ENCODE measurements at regions not wholly inside any gene's neighbourhood (a gene's known extent, or its start where the extent isn't known, plus 50 kb on each side); places are given as distances from the start of the nearest gene placed in this dataset.

DNA sequence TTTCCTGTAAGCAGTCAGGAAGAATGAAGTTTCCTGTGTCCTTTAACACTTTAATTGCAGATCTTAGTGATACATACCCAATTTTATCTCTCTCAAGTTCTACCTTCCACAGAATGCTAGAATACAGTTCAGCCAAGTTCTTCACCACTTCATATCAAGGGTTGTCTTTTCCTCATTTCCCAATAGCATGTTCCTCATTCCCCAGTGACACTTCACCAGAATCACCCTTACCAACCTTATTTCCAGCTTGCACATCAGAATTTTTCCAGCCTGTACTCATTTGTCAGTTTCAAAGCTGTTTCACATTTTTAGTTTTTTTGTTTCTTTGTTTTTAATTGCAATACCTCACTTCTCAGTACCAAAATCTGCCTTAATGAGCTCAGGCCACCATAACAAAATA lies 126.1 kb downstream of the ESM1 start:
- H3K36me3 ChIP-seq (ENCODE audit: control insufficient read depth in 4 of 4, insufficient read depth in 4 of 4, low read length in 3 of 4) = no peaks in the 10 kb centered on the region
- no peak overlapping the region for H3K4me3 ChIP-seq (ENCODE audit: control insufficient read depth in 1 of 7, extremely low read depth in 1 of 7, insufficient read depth in 4 of 7, low read depth in 2 of 7, low read length in 6 of 7)
- H3K9me3 ChIP-seq (ENCODE audit: control extremely low read depth in 1 of 5, control insufficient read depth in 4 of 5, insufficient read depth in 2 of 5, low read depth in 1 of 5, low read length in 4 of 5) = peaks cover 0 to 20% (median 5%) of the 10 kb centered on the region in 5 experiments
- H3K4me1 ChIP-seq (ENCODE audit: control extremely low read depth in 1 of 4, control insufficient read depth in 4 of 4, insufficient read depth in 4 of 4, low read length in 3 of 4) = no peaks in the 10 kb centered on the region
- H3K27ac ChIP-seq (ENCODE audit: insufficient read depth in 1 of 2, low read depth in 1 of 2, low read length in 2 of 2, poor library complexity in 1 of 2, severe bottlenecking in 2 of 2) = no peak overlapping the region
- H3K27me3 ChIP-seq (replicated peaks in 2 of 5; ENCODE audit: control insufficient read depth in 4 of 5, insufficient read depth in 5 of 5, low read length in 4 of 5) = peaks cover 0 to 2% (median 0%) of the 10 kb centered on the region in 5 experiments
- DNase-seq = no peak
- CTCF ChIA-PET = interaction anchor here (1.3 to 1.6 kb wide), 2 partner anchors 14 to 342 kb away, joined by 3 to 5 read pairs; no protein-coding TSS in a partner anchor
- POLR2A ChIA-PET = no interaction called here

DNA sequence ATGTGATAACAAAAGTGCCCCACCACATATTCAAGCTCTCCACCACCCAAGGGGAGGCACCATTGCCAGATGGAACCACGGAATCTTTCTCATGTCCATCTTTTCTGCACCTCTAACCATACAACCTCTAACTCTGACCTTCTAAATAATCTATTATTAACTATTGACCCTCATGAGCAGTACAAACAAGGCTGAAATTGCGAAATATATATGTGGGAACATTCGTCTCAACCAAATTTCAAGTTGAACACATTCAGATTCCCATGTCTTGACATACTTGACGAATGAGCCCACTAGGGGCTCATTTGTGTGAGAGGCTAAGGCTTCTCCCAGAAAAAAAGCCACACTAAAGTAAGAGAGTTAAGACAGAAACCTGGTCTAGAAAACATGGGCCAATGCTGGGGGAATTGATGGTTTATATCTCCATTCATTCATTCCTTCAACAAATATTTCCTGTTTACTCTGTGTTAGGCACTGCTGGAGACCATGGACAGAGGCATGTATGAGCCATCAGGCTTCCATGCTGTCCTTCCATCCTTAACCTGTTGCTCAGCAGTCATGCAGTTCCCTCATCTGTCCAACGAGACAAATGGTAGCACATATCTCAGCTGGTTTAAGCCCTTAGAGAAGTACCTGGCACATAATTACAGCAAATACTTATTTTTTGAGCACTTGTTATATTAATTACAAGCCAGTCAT lies 130.4 kb downstream of the ESM1 start:
- Histone ChIP-seq H3K4me1 (ENCODE audit: control extremely low read depth in 1 of 4, control insufficient read depth in 4 of 4, insufficient read depth in 4 of 4, low read length in 3 of 4) (no peaks in the 10 kb centered on the region), H3K27ac (ENCODE audit: insufficient read depth in 1 of 2, low read depth in 1 of 2, low read length in 2 of 2, poor library complexity in 1 of 2, severe bottlenecking in 2 of 2) (no peak overlapping the region), H3K36me3 (ENCODE audit: control insufficient read depth in 4 of 4, insufficient read depth in 4 of 4, low read length in 3 of 4) (no peaks in the 10 kb centered on the region), H3K9me3 (ENCODE audit: control extremely low read depth in 1 of 5, control insufficient read depth in 4 of 5, insufficient read depth in 2 of 5, low read depth in 1 of 5, low read length in 4 of 5) (peaks cover 0 to 20% (median 5%) of the 10 kb centered on the region in 5 experiments), H3K4me3 (ENCODE audit: control insufficient read depth in 1 of 7, extremely low read depth in 1 of 7, insufficient read depth in 4 of 7, low read depth in 2 of 7, low read length in 6 of 7) (no peak overlapping the region), H3K27me3 (replicated peaks in 2 of 5; ENCODE audit: control insufficient read depth in 4 of 5, insufficient read depth in 5 of 5, low read length in 4 of 5) (no peaks in the 10 kb centered on the region)
- ChIA-PET CTCF (interaction anchor here (1.0 to 2.8 kb wide), 4 partner anchors 11 to 338 kb away, joined by 3 to 11 read pairs (median 5); partner anchors contain the start of gene SNX18), POLR2A (no interaction called here)
- no peak for DNase-seq
- WGBS (ENCODE audit: insufficient coverage) = 100% methylated on average over 1 of the region's 5 CpGs

DNA sequence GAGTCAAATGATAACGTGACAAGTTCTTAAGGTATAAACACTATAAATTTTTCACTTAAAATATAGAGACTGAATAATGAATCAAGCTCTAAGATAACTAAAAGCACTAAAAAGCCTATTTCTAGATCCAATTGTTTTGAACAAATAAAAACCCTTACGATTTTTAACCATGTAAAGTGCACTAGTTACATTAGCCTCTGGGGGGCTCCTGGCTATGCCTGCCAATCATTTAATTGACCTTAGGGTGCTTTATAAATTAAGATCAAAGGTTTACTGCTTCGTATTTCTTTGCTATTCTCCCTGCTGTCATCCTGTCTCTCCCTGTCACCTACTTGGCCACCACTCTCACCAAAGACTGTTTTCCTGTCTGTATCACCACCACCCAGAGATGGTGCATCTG lies 133.4 kb downstream of the ESM1 start:
- no peak overlapping the region for H3K27ac ChIP-seq (ENCODE audit: insufficient read depth in 1 of 2, low read depth in 1 of 2, low read length in 2 of 2, poor library complexity in 1 of 2, severe bottlenecking in 2 of 2)
- no peak for DNase-seq
- H3K4me3 ChIP-seq (ENCODE audit: control insufficient read depth in 1 of 7, extremely low read depth in 1 of 7, insufficient read depth in 4 of 7, low read depth in 2 of 7, low read length in 6 of 7) = no peak overlapping the region
- POLR2A ChIA-PET = no interaction called here
- no peaks in the 10 kb centered on the region for H3K36me3 ChIP-seq (ENCODE audit: control insufficient read depth in 4 of 4, insufficient read depth in 4 of 4, low read length in 3 of 4)
- H3K4me1 ChIP-seq (ENCODE audit: control extremely low read depth in 1 of 4, control insufficient read depth in 4 of 4, insufficient read depth in 4 of 4, low read length in 3 of 4) = no peaks in the 10 kb centered on the region
- H3K27me3 ChIP-seq (replicated peaks in 2 of 5; ENCODE audit: control insufficient read depth in 4 of 5, insufficient read depth in 5 of 5, low read length in 4 of 5) = no peaks in the 10 kb centered on the region
- CTCF ChIA-PET = interaction anchor here (1.4 kb wide), 1 partner anchor 16 kb away, joined by 3 read pairs; no protein-coding TSS in a partner anchor
- H3K9me3 ChIP-seq (ENCODE audit: control extremely low read depth in 1 of 5, control insufficient read depth in 4 of 5, insufficient read depth in 2 of 5, low read depth in 1 of 5, low read length in 4 of 5) = peaks cover 0 to 3% (median 0%) of the 10 kb centered on the region in 5 experiments
- WGBS (ENCODE audit: insufficient coverage) = 87% methylated on average over 2 of the region's 3 CpGs

DNA sequence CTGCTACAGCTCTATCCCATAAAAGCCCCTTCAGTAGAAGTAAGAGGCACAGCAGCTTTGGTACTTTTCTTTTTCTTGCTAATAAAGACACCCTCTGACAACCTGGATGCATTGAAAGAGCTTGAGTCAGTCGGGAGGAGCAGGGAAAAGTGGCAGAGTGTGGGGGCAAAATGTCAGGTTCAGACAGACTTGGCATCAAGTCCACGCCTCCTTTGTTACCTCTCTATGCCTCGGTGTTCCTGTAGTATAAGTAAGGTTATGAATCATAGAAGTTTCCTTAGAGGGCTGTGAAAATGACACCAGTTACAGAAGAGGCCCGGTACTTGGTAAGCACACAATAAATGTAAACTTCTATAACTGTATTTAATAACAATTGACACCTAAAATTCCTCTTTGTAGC lies 133.9 kb downstream of the ESM1 start:
- Histone ChIP-seq H3K27ac (ENCODE audit: insufficient read depth in 1 of 2, low read depth in 1 of 2, low read length in 2 of 2, poor library complexity in 1 of 2, severe bottlenecking in 2 of 2) (no peak overlapping the region), H3K36me3 (ENCODE audit: control insufficient read depth in 4 of 4, insufficient read depth in 4 of 4, low read length in 3 of 4) (no peaks in the 10 kb centered on the region), H3K9me3 (ENCODE audit: control extremely low read depth in 1 of 5, control insufficient read depth in 4 of 5, insufficient read depth in 2 of 5, low read depth in 1 of 5, low read length in 4 of 5) (no peaks in the 10 kb centered on the region), H3K4me1 (ENCODE audit: control extremely low read depth in 1 of 4, control insufficient read depth in 4 of 4, insufficient read depth in 4 of 4, low read length in 3 of 4) (no peaks in the 10 kb centered on the region), H3K4me3 (ENCODE audit: control insufficient read depth in 1 of 7, extremely low read depth in 1 of 7, insufficient read depth in 4 of 7, low read depth in 2 of 7, low read length in 6 of 7) (no peak overlapping the region), H3K27me3 (replicated peaks in 2 of 5; ENCODE audit: control insufficient read depth in 4 of 5, insufficient read depth in 5 of 5, low read length in 4 of 5) (no peaks in the 10 kb centered on the region)
- no peak for DNase-seq
- WGBS (ENCODE audit: insufficient coverage) = 92% methylated on average over 2 of the region's 4 CpGs
- ChIA-PET CTCF (interaction anchor here (1.4 kb wide), 1 partner anchor 16 kb away, joined by 3 read pairs; no protein-coding TSS in a partner anchor), POLR2A (no interaction called here)

DNA sequence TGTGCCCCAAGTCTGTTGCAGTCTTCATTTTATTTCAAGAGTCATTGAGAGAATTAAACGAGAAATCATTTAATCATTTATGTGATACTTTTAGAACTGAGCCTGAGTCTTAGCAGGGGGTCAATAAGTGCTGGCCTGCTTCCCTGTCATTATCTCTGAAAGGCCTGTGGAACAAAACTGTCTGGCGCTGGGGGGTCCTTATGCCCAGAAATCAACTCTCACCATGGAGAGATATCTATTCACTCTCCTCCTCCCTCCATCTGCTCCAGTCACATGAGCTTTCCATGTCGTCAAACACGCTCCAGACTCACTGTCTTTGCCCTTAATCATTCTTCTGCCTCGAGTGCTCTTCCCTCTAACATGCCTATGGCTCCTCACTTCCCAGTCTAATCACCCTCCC lies 136.8 kb downstream of the ESM1 start:
- ChIA-PET CTCF (interaction anchor here (1.2 to 3.6 kb wide), 2 partner anchors 18 to 332 kb away, joined by 4 to 23 read pairs; partner anchors contain the start of gene SNX18), POLR2A (no interaction called here)
- Histone ChIP-seq H3K27ac (ENCODE audit: insufficient read depth in 1 of 2, low read depth in 1 of 2, low read length in 2 of 2, poor library complexity in 1 of 2, severe bottlenecking in 2 of 2) (no peak overlapping the region), H3K9me3 (ENCODE audit: control extremely low read depth in 1 of 5, control insufficient read depth in 4 of 5, insufficient read depth in 2 of 5, low read depth in 1 of 5, low read length in 4 of 5) (no peaks in the 10 kb centered on the region), H3K27me3 (replicated peaks in 2 of 5; ENCODE audit: control insufficient read depth in 4 of 5, insufficient read depth in 5 of 5, low read length in 4 of 5) (no peaks in the 10 kb centered on the region), H3K4me1 (ENCODE audit: control extremely low read depth in 1 of 4, control insufficient read depth in 4 of 4, insufficient read depth in 4 of 4, low read length in 3 of 4) (no peaks in the 10 kb centered on the region), H3K4me3 (ENCODE audit: control insufficient read depth in 1 of 7, extremely low read depth in 1 of 7, insufficient read depth in 4 of 7, low read depth in 2 of 7, low read length in 6 of 7) (no peak overlapping the region), H3K36me3 (ENCODE audit: control insufficient read depth in 4 of 4, insufficient read depth in 4 of 4, low read length in 3 of 4) (no peaks in the 10 kb centered on the region)
- WGBS (ENCODE audit: insufficient coverage) = 100% methylated on average over 4 of the region's 5 CpGs
- DNase-seq = no peak

DNA sequence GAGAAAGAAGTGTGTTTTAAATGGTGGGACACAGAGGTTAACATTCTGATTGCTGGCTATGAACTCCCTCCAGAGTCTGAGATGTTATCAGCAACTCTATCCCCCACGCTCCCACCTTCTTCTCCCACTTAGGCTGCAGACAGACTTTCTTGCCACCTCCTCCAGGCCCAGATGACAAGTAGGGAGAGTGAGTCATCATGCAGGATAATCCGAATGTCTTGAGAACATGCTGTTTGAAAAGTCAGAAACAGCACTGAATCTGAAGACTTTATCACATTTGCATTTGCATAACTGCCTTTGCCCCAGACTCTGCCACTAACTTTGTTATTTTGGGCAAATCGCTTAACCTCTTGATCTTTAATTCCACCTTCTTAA lies 139.8 kb downstream of the ESM1 start:
- Histone ChIP-seq H3K4me3 (ENCODE audit: control insufficient read depth in 1 of 7, extremely low read depth in 1 of 7, insufficient read depth in 4 of 7, low read depth in 2 of 7, low read length in 6 of 7) (no peak overlapping the region), H3K27ac (ENCODE audit: insufficient read depth in 1 of 2, low read depth in 1 of 2, low read length in 2 of 2, poor library complexity in 1 of 2, severe bottlenecking in 2 of 2) (no peak overlapping the region), H3K27me3 (replicated peaks in 2 of 5; ENCODE audit: control insufficient read depth in 4 of 5, insufficient read depth in 5 of 5, low read length in 4 of 5) (no peaks in the 10 kb centered on the region), H3K9me3 (ENCODE audit: control extremely low read depth in 1 of 5, control insufficient read depth in 4 of 5, insufficient read depth in 2 of 5, low read depth in 1 of 5, low read length in 4 of 5) (no peaks in the 10 kb centered on the region), H3K4me1 (ENCODE audit: control extremely low read depth in 1 of 4, control insufficient read depth in 4 of 4, insufficient read depth in 4 of 4, low read length in 3 of 4) (no peaks in the 10 kb centered on the region), H3K36me3 (ENCODE audit: control insufficient read depth in 4 of 4, insufficient read depth in 4 of 4, low read length in 3 of 4) (no peaks in the 10 kb centered on the region)
- 100% methylated on average over 2 of the region's 3 CpGs for WGBS (ENCODE audit: insufficient coverage)
- DNase-seq = no peak
- POLR2A ChIA-PET = interaction anchor here (1.4 kb wide), 1 partner anchor 329 kb away, joined by 4 read pairs; no protein-coding TSS in a partner anchor
- CTCF ChIA-PET = interaction anchor here (0.6 to 3.5 kb wide), 18 partner anchors 10 to 602 kb away, joined by 3 to 91 read pairs (median 4); partner anchors contain the start of genes GPX8 and SNX18

DNA sequence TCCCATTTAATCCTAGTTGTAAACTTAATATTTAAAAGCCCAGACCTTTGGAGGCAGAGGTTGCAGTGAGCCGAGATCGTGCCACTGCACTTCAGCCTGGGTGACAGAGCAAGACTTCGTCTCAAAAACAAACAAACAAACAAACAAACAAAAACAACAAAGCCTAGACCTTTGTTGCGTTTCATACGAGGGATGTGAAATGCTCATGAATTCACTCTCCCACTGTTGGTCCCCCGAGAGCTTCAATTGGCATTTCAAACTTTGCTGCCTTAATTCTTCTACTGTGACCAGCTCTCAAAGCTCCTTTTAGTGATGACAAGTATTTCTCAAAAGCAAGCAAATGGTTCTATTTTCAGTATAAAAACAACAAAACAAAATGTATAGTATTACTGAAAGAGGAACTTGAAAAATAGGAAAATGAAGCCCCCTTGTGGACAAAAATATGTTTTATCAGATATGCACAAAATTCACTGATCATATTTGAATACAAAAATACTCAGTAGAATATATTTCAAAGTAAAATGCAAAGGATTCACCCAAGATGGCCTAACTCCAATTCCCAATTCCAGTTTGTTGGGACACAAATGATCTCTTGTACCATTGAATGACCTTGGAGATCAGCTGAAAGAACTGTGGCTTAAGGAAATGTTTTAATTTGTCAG lies 140.4 kb downstream of the ESM1 start:
- H3K27me3 ChIP-seq (replicated peaks in 2 of 5; ENCODE audit: control insufficient read depth in 4 of 5, insufficient read depth in 5 of 5, low read length in 4 of 5) = no peaks in the 10 kb centered on the region
- WGBS (ENCODE audit: insufficient coverage) = 61% methylated on average over 3 of the region's 6 CpGs

More for the DNA sequence above, 140.4 kb downstream of the ESM1 start:
- CTCF ChIA-PET = interaction anchor here (0.6 to 3.5 kb wide), 23 partner anchors 9 to 601 kb away, joined by 3 to 91 read pairs (median 4); partner anchors contain the start of genes GPX8 and SNX18
- peak overlapping the region in 2 of 7 experiments; percentile 15 to 69 for H3K4me3 ChIP-seq (ENCODE audit: control insufficient read depth in 1 of 7, extremely low read depth in 1 of 7, insufficient read depth in 4 of 7, low read depth in 2 of 7, low read length in 6 of 7)
- no peaks in the 10 kb centered on the region for H3K36me3 ChIP-seq (ENCODE audit: control insufficient read depth in 4 of 4, insufficient read depth in 4 of 4, low read length in 3 of 4)
- no peak overlapping the region for H3K27ac ChIP-seq (ENCODE audit: insufficient read depth in 1 of 2, low read depth in 1 of 2, low read length in 2 of 2, poor library complexity in 1 of 2, severe bottlenecking in 2 of 2)
- no peaks in the 10 kb centered on the region for H3K9me3 ChIP-seq (ENCODE audit: control extremely low read depth in 1 of 5, control insufficient read depth in 4 of 5, insufficient read depth in 2 of 5, low read depth in 1 of 5, low read length in 4 of 5)
- H3K4me1 ChIP-seq (ENCODE audit: control extremely low read depth in 1 of 4, control insufficient read depth in 4 of 4, insufficient read depth in 4 of 4, low read length in 3 of 4) = no peaks in the 10 kb centered on the region
- DNase-seq = peak; percentile 60 to 78 (median 74)
- POLR2A ChIA-PET = interaction anchor here (1.4 kb wide), 1 partner anchor 328 kb away, joined by 4 read pairs; no protein-coding TSS in a partner anchor
